H1 (cell line): ENCODE measurements at regions not wholly inside any gene's neighbourhood (a gene's known extent, or its start where the extent isn't known, plus 50 kb on each side); places are given as distances from the start of the nearest gene placed in this dataset.

ENCODE experiments used
- CTCF ChIA-PET: fragments of 300-600 bp; sonication (Branson Sonifier 250); formaldehyde crosslinking; loops from one replicate; lab custom pipeline; 2021; ENCODE audit not compliant: partially characterized antibody; lab: Charles Lee
- POLR2A ChIA-PET: fragments of 300-600 bp; sonication (Branson Sonifier 250); formaldehyde crosslinking; loops from one replicate; lab custom pipeline; 2021; ENCODE audit warnings: inconsistent platforms; ENCODE audit not compliant: partially characterized antibody; lab: Charles Lee
- DNase-seq, 2 experiments: peaks; one replicate each; pipeline versions ENCODE4 v3.0.0 to v3.0.0-alpha.2; 2010 to 2022; ENCODE audit warnings: low spot score in 2 of 2, low read depth in 1 of 2, mixed read lengths in 1 of 2
- FAIRE-seq: peaks from 2 replicates; lab custom pipeline; 2011; peaks lifted over from hg19 to GRCh38; lab: Jason Lieb, UNC
- H2AFZ ChIP-seq: 2 replicates; pipeline ENCODE4 v1.8.1; 2012; ENCODE audit warnings: low read length, inconsistent platforms
- H2AK5ac ChIP-seq: 2 replicates; pipeline ENCODE4 v1.6.1; 2013; ENCODE audit warnings: low read depth, low read length
- H2BK120ac ChIP-seq: replicated peaks from 2 replicates; pipeline ENCODE3; 2013; ENCODE audit warnings: low read depth, low read length, inconsistent platforms
- H2BK12ac ChIP-seq: 2 replicates; pipeline ENCODE4 v1.6.1; 2013; ENCODE audit warnings: low read depth, low read length
- H2BK15ac ChIP-seq: 2 replicates; pipeline ENCODE4 v1.6.1; 2013; ENCODE audit warnings: low read length
- H2BK20ac ChIP-seq: 2 replicates; pipeline ENCODE4 v1.6.1; 2013; ENCODE audit warnings: low read length
- H2BK5ac ChIP-seq: 2 replicates; pipeline ENCODE4 v1.6.1; 2013; ENCODE audit warnings: low read depth, low read length
- H3K14ac ChIP-seq: 2 replicates; pipeline ENCODE4 v1.6.1; 2013; ENCODE audit warnings: inconsistent platforms; ENCODE audit not compliant: insufficient read length
- H3K18ac ChIP-seq: 2 replicates; pipeline ENCODE4 v1.6.1; 2013; ENCODE audit warnings: low read length; ENCODE audit errors: extremely low read depth
- H3K23ac ChIP-seq: 2 replicates; pipeline ENCODE4 v1.6.1; 2013; ENCODE audit warnings: inconsistent platforms; ENCODE audit not compliant: insufficient read length
- H3K23me2 ChIP-seq: 2 replicates; pipeline ENCODE4 v1.6.1; 2013; ENCODE audit warnings: low read depth, low read length
- H3K27ac ChIP-seq: 2 replicates; pipeline ENCODE4 v1.6.1; 2011; ENCODE audit warnings: low read depth, low read length, inconsistent platforms
- H3K27me3 ChIP-seq, 4 experiments: replicated peaks in 1 of 4; 1 replicate in 1 of 4; 2 replicates in 3 of 4; pipeline versions ENCODE4 v1.6.1 to v1.8.1; 2011 to 2013; ENCODE audit warnings: low read length in 3 of 4, mild to moderate bottlenecking in 3 of 4, inconsistent platforms in 2 of 4, mixed read lengths in 2 of 4, moderate library complexity in 1 of 4; ENCODE audit not compliant: control insufficient read depth in 3 of 4, insufficient read depth in 3 of 4; ENCODE audit errors: extremely low read depth in 1 of 4
- H3K36me3 ChIP-seq, 4 experiments: 2 replicates each; pipeline versions ENCODE4 v1.6.1 to v1.8.1; 2011 to 2013; ENCODE audit warnings: mild to moderate bottlenecking in 4 of 4, low read length in 3 of 4, moderate library complexity in 2 of 4, control low read depth in 1 of 4, inconsistent platforms in 1 of 4; ENCODE audit not compliant: insufficient read depth in 4 of 4, control insufficient read depth in 2 of 4
- H3K4ac ChIP-seq: replicated peaks from 2 replicates; pipeline ENCODE3; 2013; ENCODE audit warnings: low read length, low read depth, mixed read lengths, inconsistent platforms; ENCODE audit not compliant: insufficient read length
- H3K4me1 ChIP-seq, 4 experiments: replicated peaks in 1 of 4; 1 replicate in 1 of 4; 2 replicates in 3 of 4; pipeline versions ENCODE4 v1.6.1 to v1.8.1; 2011 to 2013; ENCODE audit warnings: low read length in 3 of 4, inconsistent platforms in 2 of 4, mixed read lengths in 1 of 4; ENCODE audit not compliant: insufficient read depth in 4 of 4, control insufficient read depth in 3 of 4
- H3K4me2 ChIP-seq, 2 experiments: 2 replicates each; pipeline versions ENCODE4 v1.6.1 to v1.8.1; 2011 to 2013; ENCODE audit warnings: low read depth in 2 of 2, low read length in 2 of 2, control low read depth in 1 of 2, inconsistent platforms in 1 of 2, mild to moderate bottlenecking in 1 of 2; ENCODE audit not compliant: insufficient read depth in 1 of 2
- H3K4me3 ChIP-seq, 4 experiments: fragments of 200-600, 300-600 bp in 1 of 4; sonication (generic), shearing (Covaris generic), sonication (Bioruptor Twin) in 1 of 4; 2 replicates each; pipeline versions ENCODE4 v1.5.1 to v1.8.1; 2011 to 2016; ENCODE audit warnings: low read length in 4 of 4, low read depth in 3 of 4, control low read depth in 2 of 4, inconsistent platforms in 2 of 4, mild to moderate bottlenecking in 2 of 4, mixed read lengths in 1 of 4, moderate library complexity in 1 of 4; ENCODE audit not compliant: insufficient read depth in 2 of 4; ENCODE audit errors: extremely low read depth in 1 of 4
- H3K56ac ChIP-seq: replicated peaks from 2 replicates; pipeline ENCODE3; 2013; ENCODE audit warnings: low read depth, mild to moderate bottlenecking, mixed read lengths, low read length, inconsistent platforms; ENCODE audit not compliant: insufficient read length
- H3K79me1 ChIP-seq: 2 replicates; pipeline ENCODE4 v1.6.1; 2013; ENCODE audit warnings: low read depth, low read length, control low read depth
- H3K79me2 ChIP-seq, 2 experiments: 2 replicates each; pipeline versions ENCODE4 v1.6.1 to v1.8.1; 2012 to 2013; ENCODE audit warnings: low read length in 2 of 2, mild to moderate bottlenecking in 2 of 2, inconsistent platforms in 1 of 2; ENCODE audit not compliant: insufficient read depth in 2 of 2, control insufficient read depth in 1 of 2
- H3K9ac ChIP-seq, 4 experiments: replicated peaks in 1 of 4; 1 replicate in 1 of 4; 2 replicates in 3 of 4; pipeline versions ENCODE4 v1.6.1 to v1.8.1; 2011 to 2013; ENCODE audit warnings: low read depth in 3 of 4, low read length in 3 of 4, control low read depth in 2 of 4, mild to moderate bottlenecking in 2 of 4, moderate library complexity in 2 of 4, inconsistent platforms in 1 of 4; ENCODE audit errors: extremely low read depth in 1 of 4
- H3K9me3 ChIP-seq, 2 experiments: 2 replicates each; pipeline versions ENCODE4 v1.6.1 to v1.8.1; 2012 to 2013; ENCODE audit warnings: mild to moderate bottlenecking in 2 of 2, moderate library complexity in 2 of 2, control low read depth in 1 of 2, inconsistent platforms in 1 of 2, low read depth in 1 of 2, low read length in 1 of 2, mixed read lengths in 1 of 2; ENCODE audit not compliant: insufficient read depth in 2 of 2
- H4K20me1 ChIP-seq, 2 experiments: replicated peaks in 1 of 2; 2 replicates each; pipeline versions ENCODE3 to v1.8.1; 2011 to 2013; ENCODE audit warnings: inconsistent platforms in 2 of 2, low read length in 2 of 2, mild to moderate bottlenecking in 1 of 2; ENCODE audit not compliant: insufficient read depth in 2 of 2, control insufficient read depth in 1 of 2
- H4K5ac ChIP-seq: 2 replicates; pipeline ENCODE4 v1.6.1; 2013; ENCODE audit warnings: low read length, low read depth, mixed read lengths, inconsistent platforms; ENCODE audit not compliant: insufficient read length
- H4K8ac ChIP-seq: 2 replicates; pipeline ENCODE4 v1.8.0; 2013; ENCODE audit warnings: mild to moderate bottlenecking, moderate library complexity, low read length, inconsistent platforms; ENCODE audit not compliant: insufficient read depth; ENCODE audit errors: extremely low read depth
- H4K91ac ChIP-seq: replicated peaks from 2 replicates; pipeline ENCODE3; 2013; ENCODE audit warnings: low read length, mixed read lengths, inconsistent platforms; ENCODE audit not compliant: insufficient read length
- ASH2L ChIP-seq: fragments of 200-600, 300-600 bp; sonication (generic); IDR thresholded peaks from one replicate; pipeline ENCODE4 v1.7.1; 2017; ENCODE audit warnings: low read length
- RAD21 ChIP-seq, 2 experiments: IDR thresholded peaks in 1 of 2; conservative IDR thresholded peaks in 1 of 2; 2 replicates each; pipeline ENCODE4 v1.6.1; 2011; ENCODE audit warnings: low read depth in 2 of 2, low read length in 2 of 2, improper control_type of control experiment in 1 of 2, inconsistent platforms in 1 of 2, mild to moderate bottlenecking in 1 of 2, moderate library complexity in 1 of 2
- TEAD4 ChIP-seq: IDR thresholded peaks from 2 replicates; pipeline ENCODE4 v1.6.1; 2012; ENCODE audit warnings: low read depth, low read length, inconsistent platforms, mixed read lengths
- ZNF274 ChIP-seq: IDR thresholded peaks from 2 replicates; pipeline ENCODE4 v1.7.0; 2012; ENCODE audit warnings: low read length, borderline replicate concordance; ENCODE audit errors: extremely low read depth
- WGBS, 2 experiments: shearing (Covaris generic) in 1 of 2; methylation state at CpG; one replicate each; pipeline versions ENCODE4 v1.1.6 to v1.1.7; 2013 to 2015; ENCODE audit warnings: low lambda C conversion rate in 2 of 2, mixed read lengths in 2 of 2, inconsistent platforms in 1 of 2, low coverage in 1 of 2, missing lambda C conversion rate in 1 of 2; ENCODE audit not compliant: insufficient replicate concordance in 2 of 2, insufficient coverage in 1 of 2, insufficient read length in 1 of 2; ENCODE audit errors: extremely low coverage in 1 of 2, missing lambda C conversion rate in 1 of 2; 5-methylcytosine and 5-hydroxymethylcytosine counted together
- TF ChIP-seq, protein P1 (sequence below), 3 experiments: IDR thresholded peaks; 1 replicate in 2 of 3; 2 replicates in 1 of 3; pipeline versions ENCODE4 v1.5.1 to v1.6.1; 2011; ENCODE audit warnings: low read length in 3 of 3, mild to moderate bottlenecking in 3 of 3, inconsistent platforms in 2 of 3, low read depth in 1 of 3, moderate library complexity in 1 of 3; ENCODE audit not compliant: insufficient read depth in 1 of 3; ENCODE audit errors: control extremely low read depth in 1 of 3
- TF ChIP-seq, protein P2 (sequence below): IDR thresholded peaks from 2 replicates; pipeline ENCODE4 v1.6.1; 2011; ENCODE audit warnings: low read length, improper control_type of control experiment

DNA sequence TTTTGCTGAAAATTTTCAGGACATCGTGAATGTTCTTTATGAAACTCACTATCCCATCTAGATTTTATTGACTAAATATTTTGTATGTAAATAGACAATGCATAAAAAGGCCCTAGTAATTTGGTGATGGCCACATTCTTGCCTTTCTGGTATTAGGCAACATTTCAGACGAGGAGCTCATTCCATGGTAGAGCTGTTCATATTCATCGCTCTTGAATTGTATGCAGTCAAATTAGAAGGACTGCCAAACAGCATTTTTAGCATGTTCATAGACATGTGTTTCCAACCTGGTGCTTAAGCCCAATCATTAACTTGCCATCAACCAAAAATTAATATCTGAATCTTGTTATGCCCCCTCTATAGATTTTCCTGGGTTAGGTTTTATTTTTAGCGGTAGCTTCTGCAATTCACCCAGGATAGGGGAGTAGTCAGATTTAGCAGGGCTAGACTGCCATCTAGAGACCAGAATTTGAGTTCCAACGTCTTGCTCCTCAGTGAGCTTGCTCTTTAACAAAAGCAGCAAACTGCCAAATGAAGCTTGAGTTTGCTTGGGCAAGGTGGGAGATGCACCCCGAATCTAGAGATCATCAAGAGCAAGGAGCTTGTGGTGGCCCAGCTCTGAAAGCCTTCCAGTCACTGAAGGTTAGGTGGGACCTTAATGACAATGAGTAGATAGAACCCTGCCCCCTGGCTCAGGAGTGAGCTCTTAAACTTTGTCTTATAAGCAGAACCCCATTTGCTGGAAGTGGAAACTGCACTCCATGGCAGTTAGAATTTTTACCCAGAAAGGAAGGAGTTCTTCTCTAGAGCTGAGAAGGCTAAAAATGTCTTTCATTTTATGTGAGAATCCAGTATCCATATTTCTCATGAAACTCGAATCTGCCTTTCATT, 456.2 kb downstream of the RASEF start:
- Histone ChIP-seq H3K9ac (no peak overlapping the region), H3K79me2 (no peaks in the 10 kb centered on the region), H3K9me3 (no peaks in the 10 kb centered on the region), H3K36me3 (no peaks in the 10 kb centered on the region), H3K14ac (no peak overlapping the region), H3K56ac (no peak overlapping the region), H2BK5ac (no peak overlapping the region), H3K79me1 (no peaks in the 10 kb centered on the region), H4K8ac (no peak overlapping the region), H2BK20ac (no peak overlapping the region), H2BK120ac (no peak overlapping the region), H3K27ac (no peak overlapping the region), H4K20me1 (no peaks in the 10 kb centered on the region), H2BK15ac (no peak overlapping the region), H3K18ac (no peak overlapping the region), H3K23me2 (no peaks in the 10 kb centered on the region), H2BK12ac (no peak overlapping the region), H4K5ac (no peak overlapping the region), H3K4me3 (no peak overlapping the region), H3K4ac (no peak overlapping the region), H2AFZ (peak overlapping the region; percentile 93), H2AK5ac (no peak overlapping the region), H4K91ac (no peak overlapping the region), H3K27me3 (no peaks in the 10 kb centered on the region), H3K23ac (no peak overlapping the region), H3K4me2 (no peak overlapping the region), H3K4me1 (0 out of 7 replicates have a peak, but pooled peaks cover 0 to 2% (median 0%) of the 10 kb centered on the region in 4 experiments)
- peak; percentile 46 to 58 for DNase-seq
- POLR2A ChIA-PET = interaction anchor here (1.2 kb wide), 1 partner anchor 198 kb away, joined by 3 read pairs; no protein-coding TSS in a partner anchor
- CTCF ChIA-PET = interaction anchor here (0.5 to 6.4 kb wide), 53 partner anchors 10 to 1064 kb away, joined by 3 to 63 read pairs (median 4); no protein-coding TSS in a partner anchor
- FAIRE-seq = peak; percentile 89
- WGBS, 2 experiments = 65% methylated on average over 7 of the region's 7 CpGs; no CpG with 5 or more reads in 1 of the 2 experiments
- TF ChIP-seq RAD21 (IDR thresholded peaks at IDR 0.05 in 1 of 2, conservative IDR thresholded peaks at IDR 0.05 in 1 of 2; ENCODE audit: low read depth in 2 of 2, low read length in 2 of 2) = peak; percentile 92
- TF ChIP-seq, protein P1, sequence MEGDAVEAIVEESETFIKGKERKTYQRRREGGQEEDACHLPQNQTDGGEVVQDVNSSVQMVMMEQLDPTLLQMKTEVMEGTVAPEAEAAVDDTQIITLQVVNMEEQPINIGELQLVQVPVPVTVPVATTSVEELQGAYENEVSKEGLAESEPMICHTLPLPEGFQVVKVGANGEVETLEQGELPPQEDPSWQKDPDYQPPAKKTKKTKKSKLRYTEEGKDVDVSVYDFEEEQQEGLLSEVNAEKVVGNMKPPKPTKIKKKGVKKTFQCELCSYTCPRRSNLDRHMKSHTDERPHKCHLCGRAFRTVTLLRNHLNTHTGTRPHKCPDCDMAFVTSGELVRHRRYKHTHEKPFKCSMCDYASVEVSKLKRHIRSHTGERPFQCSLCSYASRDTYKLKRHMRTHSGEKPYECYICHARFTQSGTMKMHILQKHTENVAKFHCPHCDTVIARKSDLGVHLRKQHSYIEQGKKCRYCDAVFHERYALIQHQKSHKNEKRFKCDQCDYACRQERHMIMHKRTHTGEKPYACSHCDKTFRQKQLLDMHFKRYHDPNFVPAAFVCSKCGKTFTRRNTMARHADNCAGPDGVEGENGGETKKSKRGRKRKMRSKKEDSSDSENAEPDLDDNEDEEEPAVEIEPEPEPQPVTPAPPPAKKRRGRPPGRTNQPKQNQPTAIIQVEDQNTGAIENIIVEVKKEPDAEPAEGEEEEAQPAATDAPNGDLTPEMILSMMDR (IDR thresholded peaks at IDR 0.05; ENCODE audit: control extremely low read depth in 1 of 3, insufficient read depth in 1 of 3, low read depth in 1 of 3, low read length in 3 of 3) = peak in 2 of 3 experiments; percentile 62 to 71; a peak in 3 of 4 replicates
- no peak for TF ChIP-seq ASH2L
- no peak for TF ChIP-seq ZNF274
- TF ChIP-seq, protein P2, sequence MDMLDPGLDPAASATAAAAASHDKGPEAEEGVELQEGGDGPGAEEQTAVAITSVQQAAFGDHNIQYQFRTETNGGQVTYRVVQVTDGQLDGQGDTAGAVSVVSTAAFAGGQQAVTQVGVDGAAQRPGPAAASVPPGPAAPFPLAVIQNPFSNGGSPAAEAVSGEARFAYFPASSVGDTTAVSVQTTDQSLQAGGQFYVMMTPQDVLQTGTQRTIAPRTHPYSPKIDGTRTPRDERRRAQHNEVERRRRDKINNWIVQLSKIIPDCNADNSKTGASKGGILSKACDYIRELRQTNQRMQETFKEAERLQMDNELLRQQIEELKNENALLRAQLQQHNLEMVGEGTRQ = peak; percentile 48
- peak; percentile 55; the same call in 1 of the 2 replicates for TF ChIP-seq TEAD4
